H1 (cell line): ENCODE measurements at regions not wholly inside any gene's neighbourhood (a gene's known extent, or its start where the extent isn't known, plus 50 kb on each side); places are given as distances from the start of the nearest gene placed in this dataset.

Experiments
- BACH1 ChIP-seq: IDR thresholded peaks from 2 replicates; pipeline ENCODE4 v1.6.1; 2012; ENCODE audit warnings: low read length, improper control_type of control experiment
- BRCA1 ChIP-seq: IDR thresholded peaks from 2 replicates; pipeline ENCODE4 v1.6.1; 2012; ENCODE audit warnings: low read depth, low read length, improper control_type of control experiment
- CBX8 ChIP-seq: fragments of 300-800, 300-1000 bp; sonication (generic); IDR thresholded peaks from 2 replicates; pipeline ENCODE4 v1.7.1; 2016; ENCODE audit warnings: low read depth, low read length, borderline replicate concordance
- EP300 ChIP-seq, 2 experiments: IDR thresholded peaks; 1 replicate in 1 of 2; 2 replicates in 1 of 2; pipeline ENCODE4 v1.6.1; 2011 to 2012; ENCODE audit warnings: low read depth in 2 of 2, low read length in 2 of 2, mild to moderate bottlenecking in 2 of 2, borderline replicate concordance in 1 of 2, inconsistent platforms in 1 of 2, moderate library complexity in 1 of 2
- EZH2 ChIP-seq: fragments of 200-600 bp; sonication (generic); IDR thresholded peaks from 2 replicates; pipeline ENCODE4 v1.7.1; 2012; ENCODE audit warnings: low read depth, mild to moderate bottlenecking, moderate library complexity, low read length, inconsistent platforms; ENCODE audit not compliant: severe bottlenecking
- HDAC6 ChIP-seq: IDR thresholded peaks from one replicate; pipeline ENCODE4 v1.7.1; 2012; ENCODE audit warnings: low read depth, mild to moderate bottlenecking, inconsistent platforms, low read length, moderate library complexity
- POLR2A ChIP-seq, 2 experiments: IDR thresholded peaks; 1 replicate in 1 of 2; 2 replicates in 1 of 2; pipeline ENCODE4 v1.6.1; 2011; ENCODE audit warnings: low read depth in 2 of 2, low read length in 2 of 2, mild to moderate bottlenecking in 2 of 2; ENCODE audit errors: control extremely low read depth in 1 of 2
- TAF1 ChIP-seq: IDR thresholded peaks from 2 replicates; pipeline ENCODE4 v1.6.1; 2011; ENCODE audit warnings: mild to moderate bottlenecking, low read depth, low read length
- YY1 ChIP-seq: IDR thresholded peaks from 2 replicates; pipeline ENCODE4 v1.6.1; 2011; ENCODE audit warnings: low read depth, mild to moderate bottlenecking, low read length
- TF ChIP-seq, protein P1 (sequence below), 3 experiments: IDR thresholded peaks; 1 replicate in 2 of 3; 2 replicates in 1 of 3; pipeline versions ENCODE4 v1.5.1 to v1.6.1; 2011; ENCODE audit warnings: low read length in 3 of 3, mild to moderate bottlenecking in 3 of 3, inconsistent platforms in 2 of 3, low read depth in 1 of 3, moderate library complexity in 1 of 3; ENCODE audit not compliant: insufficient read depth in 1 of 3; ENCODE audit errors: control extremely low read depth in 1 of 3
- TF ChIP-seq, protein P2 (sequence below): IDR thresholded peaks from 2 replicates; pipeline ENCODE4 v1.6.1; 2012; ENCODE audit warnings: low read length, inconsistent platforms

DNA sequence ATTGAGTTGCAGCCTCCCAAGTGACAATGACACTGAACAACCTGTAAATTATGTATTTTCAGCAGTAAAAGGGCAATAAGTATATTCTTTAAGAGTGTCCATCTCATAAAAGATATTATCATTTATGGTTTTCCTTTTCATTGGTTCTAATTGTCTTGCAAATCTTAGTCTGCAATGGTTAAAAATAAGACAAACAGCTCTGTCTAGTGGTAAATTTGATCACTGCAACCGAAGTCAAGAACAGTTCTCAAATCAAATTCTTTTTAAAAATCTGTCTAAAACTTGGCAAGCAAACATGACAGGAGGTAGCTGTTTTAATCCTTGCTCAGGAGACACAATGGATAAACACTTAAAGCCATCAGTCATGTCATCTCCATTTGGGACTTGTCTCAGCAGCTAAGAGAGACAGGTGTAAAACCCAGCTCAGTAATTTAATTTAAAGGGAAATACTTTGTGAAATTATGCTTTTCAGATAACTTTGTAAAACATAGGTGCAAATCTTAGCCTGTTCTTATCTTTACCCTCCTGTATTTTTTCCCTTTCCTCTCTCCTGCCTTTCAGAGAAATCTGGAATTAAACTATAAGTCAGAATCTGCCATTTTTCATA lies 150.3 kb upstream of the ARHGEF26 start:
- no peak for TF ChIP-seq EP300 (IDR thresholded peaks at IDR 0.05; ENCODE audit: borderline replicate concordance in 1 of 2, low read depth in 2 of 2, low read length in 2 of 2)
- TF ChIP-seq TAF1, result no peak
- TF ChIP-seq, protein P1, sequence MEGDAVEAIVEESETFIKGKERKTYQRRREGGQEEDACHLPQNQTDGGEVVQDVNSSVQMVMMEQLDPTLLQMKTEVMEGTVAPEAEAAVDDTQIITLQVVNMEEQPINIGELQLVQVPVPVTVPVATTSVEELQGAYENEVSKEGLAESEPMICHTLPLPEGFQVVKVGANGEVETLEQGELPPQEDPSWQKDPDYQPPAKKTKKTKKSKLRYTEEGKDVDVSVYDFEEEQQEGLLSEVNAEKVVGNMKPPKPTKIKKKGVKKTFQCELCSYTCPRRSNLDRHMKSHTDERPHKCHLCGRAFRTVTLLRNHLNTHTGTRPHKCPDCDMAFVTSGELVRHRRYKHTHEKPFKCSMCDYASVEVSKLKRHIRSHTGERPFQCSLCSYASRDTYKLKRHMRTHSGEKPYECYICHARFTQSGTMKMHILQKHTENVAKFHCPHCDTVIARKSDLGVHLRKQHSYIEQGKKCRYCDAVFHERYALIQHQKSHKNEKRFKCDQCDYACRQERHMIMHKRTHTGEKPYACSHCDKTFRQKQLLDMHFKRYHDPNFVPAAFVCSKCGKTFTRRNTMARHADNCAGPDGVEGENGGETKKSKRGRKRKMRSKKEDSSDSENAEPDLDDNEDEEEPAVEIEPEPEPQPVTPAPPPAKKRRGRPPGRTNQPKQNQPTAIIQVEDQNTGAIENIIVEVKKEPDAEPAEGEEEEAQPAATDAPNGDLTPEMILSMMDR (IDR thresholded peaks at IDR 0.05; ENCODE audit: control extremely low read depth in 1 of 3, insufficient read depth in 1 of 3, low read depth in 1 of 3, low read length in 3 of 3), result peak in 2 of 3 experiments; percentile 28 to 49; a peak in 2 of 4 replicates
- TF ChIP-seq YY1, result no peak
- TF ChIP-seq BRCA1, result no peak
- TF ChIP-seq CBX8, result no peak
- TF ChIP-seq BACH1, result no peak
- no peak for TF ChIP-seq POLR2A (IDR thresholded peaks at IDR 0.05; ENCODE audit: control extremely low read depth in 1 of 2, low read depth in 2 of 2, low read length in 2 of 2)
- TF ChIP-seq, protein P2, sequence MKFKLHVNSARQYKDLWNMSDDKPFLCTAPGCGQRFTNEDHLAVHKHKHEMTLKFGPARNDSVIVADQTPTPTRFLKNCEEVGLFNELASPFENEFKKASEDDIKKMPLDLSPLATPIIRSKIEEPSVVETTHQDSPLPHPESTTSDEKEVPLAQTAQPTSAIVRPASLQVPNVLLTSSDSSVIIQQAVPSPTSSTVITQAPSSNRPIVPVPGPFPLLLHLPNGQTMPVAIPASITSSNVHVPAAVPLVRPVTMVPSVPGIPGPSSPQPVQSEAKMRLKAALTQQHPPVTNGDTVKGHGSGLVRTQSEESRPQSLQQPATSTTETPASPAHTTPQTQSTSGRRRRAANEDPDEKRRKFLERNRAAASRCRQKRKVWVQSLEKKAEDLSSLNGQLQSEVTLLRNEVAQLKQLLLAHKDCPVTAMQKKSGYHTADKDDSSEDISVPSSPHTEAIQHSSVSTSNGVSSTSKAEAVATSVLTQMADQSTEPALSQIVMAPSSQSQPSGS, result no peak
- no peak for TF ChIP-seq HDAC6
- no peak for TF ChIP-seq EZH2
